H1 (cell line): ENCODE measurements at regions not wholly inside any gene's neighbourhood (a gene's known extent, or its start where the extent isn't known, plus 50 kb on each side); places are given as distances from the start of the nearest gene placed in this dataset.

ENCODE experiments used
- CTCF ChIA-PET: fragments of 300-600 bp; sonication (Branson Sonifier 250); formaldehyde crosslinking; loops from one replicate; lab custom pipeline; 2021; ENCODE audit not compliant: partially characterized antibody; lab: Charles Lee
- POLR2A ChIA-PET: fragments of 300-600 bp; sonication (Branson Sonifier 250); formaldehyde crosslinking; loops from one replicate; lab custom pipeline; 2021; ENCODE audit warnings: inconsistent platforms; ENCODE audit not compliant: partially characterized antibody; lab: Charles Lee
- DNase-seq, 2 experiments: peaks; one replicate each; pipeline versions ENCODE4 v3.0.0 to v3.0.0-alpha.2; 2010 to 2022; ENCODE audit warnings: low spot score in 2 of 2, low read depth in 1 of 2, mixed read lengths in 1 of 2
- FAIRE-seq: peaks from 2 replicates; lab custom pipeline; 2011; peaks lifted over from hg19 to GRCh38; lab: Jason Lieb, UNC
- H2AFZ ChIP-seq: 2 replicates; pipeline ENCODE4 v1.8.1; 2012; ENCODE audit warnings: low read length, inconsistent platforms
- H2AK5ac ChIP-seq: 2 replicates; pipeline ENCODE4 v1.6.1; 2013; ENCODE audit warnings: low read depth, low read length
- H2BK120ac ChIP-seq: replicated peaks from 2 replicates; pipeline ENCODE3; 2013; ENCODE audit warnings: low read depth, low read length, inconsistent platforms
- H2BK12ac ChIP-seq: 2 replicates; pipeline ENCODE4 v1.6.1; 2013; ENCODE audit warnings: low read depth, low read length
- H2BK15ac ChIP-seq: 2 replicates; pipeline ENCODE4 v1.6.1; 2013; ENCODE audit warnings: low read length
- H2BK20ac ChIP-seq: 2 replicates; pipeline ENCODE4 v1.6.1; 2013; ENCODE audit warnings: low read length
- H2BK5ac ChIP-seq: 2 replicates; pipeline ENCODE4 v1.6.1; 2013; ENCODE audit warnings: low read depth, low read length
- H3K14ac ChIP-seq: 2 replicates; pipeline ENCODE4 v1.6.1; 2013; ENCODE audit warnings: inconsistent platforms; ENCODE audit not compliant: insufficient read length
- H3K18ac ChIP-seq: 2 replicates; pipeline ENCODE4 v1.6.1; 2013; ENCODE audit warnings: low read length; ENCODE audit errors: extremely low read depth
- H3K23ac ChIP-seq: 2 replicates; pipeline ENCODE4 v1.6.1; 2013; ENCODE audit warnings: inconsistent platforms; ENCODE audit not compliant: insufficient read length
- H3K23me2 ChIP-seq: 2 replicates; pipeline ENCODE4 v1.6.1; 2013; ENCODE audit warnings: low read depth, low read length
- H3K27ac ChIP-seq: 2 replicates; pipeline ENCODE4 v1.6.1; 2011; ENCODE audit warnings: low read depth, low read length, inconsistent platforms
- H3K27me3 ChIP-seq, 4 experiments: replicated peaks in 1 of 4; 1 replicate in 1 of 4; 2 replicates in 3 of 4; pipeline versions ENCODE4 v1.6.1 to v1.8.1; 2011 to 2013; ENCODE audit warnings: low read length in 3 of 4, mild to moderate bottlenecking in 3 of 4, inconsistent platforms in 2 of 4, mixed read lengths in 2 of 4, moderate library complexity in 1 of 4; ENCODE audit not compliant: control insufficient read depth in 3 of 4, insufficient read depth in 3 of 4; ENCODE audit errors: extremely low read depth in 1 of 4
- H3K36me3 ChIP-seq, 4 experiments: 2 replicates each; pipeline versions ENCODE4 v1.6.1 to v1.8.1; 2011 to 2013; ENCODE audit warnings: mild to moderate bottlenecking in 4 of 4, low read length in 3 of 4, moderate library complexity in 2 of 4, control low read depth in 1 of 4, inconsistent platforms in 1 of 4; ENCODE audit not compliant: insufficient read depth in 4 of 4, control insufficient read depth in 2 of 4
- H3K4ac ChIP-seq: replicated peaks from 2 replicates; pipeline ENCODE3; 2013; ENCODE audit warnings: low read length, low read depth, mixed read lengths, inconsistent platforms; ENCODE audit not compliant: insufficient read length
- H3K4me1 ChIP-seq, 4 experiments: replicated peaks in 1 of 4; 1 replicate in 1 of 4; 2 replicates in 3 of 4; pipeline versions ENCODE4 v1.6.1 to v1.8.1; 2011 to 2013; ENCODE audit warnings: low read length in 3 of 4, inconsistent platforms in 2 of 4, mixed read lengths in 1 of 4; ENCODE audit not compliant: insufficient read depth in 4 of 4, control insufficient read depth in 3 of 4
- H3K4me2 ChIP-seq, 2 experiments: 2 replicates each; pipeline versions ENCODE4 v1.6.1 to v1.8.1; 2011 to 2013; ENCODE audit warnings: low read depth in 2 of 2, low read length in 2 of 2, control low read depth in 1 of 2, inconsistent platforms in 1 of 2, mild to moderate bottlenecking in 1 of 2; ENCODE audit not compliant: insufficient read depth in 1 of 2
- H3K4me3 ChIP-seq, 4 experiments: fragments of 200-600, 300-600 bp in 1 of 4; sonication (generic), shearing (Covaris generic), sonication (Bioruptor Twin) in 1 of 4; 2 replicates each; pipeline versions ENCODE4 v1.5.1 to v1.8.1; 2011 to 2016; ENCODE audit warnings: low read length in 4 of 4, low read depth in 3 of 4, control low read depth in 2 of 4, inconsistent platforms in 2 of 4, mild to moderate bottlenecking in 2 of 4, mixed read lengths in 1 of 4, moderate library complexity in 1 of 4; ENCODE audit not compliant: insufficient read depth in 2 of 4; ENCODE audit errors: extremely low read depth in 1 of 4
- H3K56ac ChIP-seq: replicated peaks from 2 replicates; pipeline ENCODE3; 2013; ENCODE audit warnings: low read depth, mild to moderate bottlenecking, mixed read lengths, low read length, inconsistent platforms; ENCODE audit not compliant: insufficient read length
- H3K79me1 ChIP-seq: 2 replicates; pipeline ENCODE4 v1.6.1; 2013; ENCODE audit warnings: low read depth, low read length, control low read depth
- H3K79me2 ChIP-seq, 2 experiments: 2 replicates each; pipeline versions ENCODE4 v1.6.1 to v1.8.1; 2012 to 2013; ENCODE audit warnings: low read length in 2 of 2, mild to moderate bottlenecking in 2 of 2, inconsistent platforms in 1 of 2; ENCODE audit not compliant: insufficient read depth in 2 of 2, control insufficient read depth in 1 of 2
- H3K9ac ChIP-seq, 4 experiments: replicated peaks in 1 of 4; 1 replicate in 1 of 4; 2 replicates in 3 of 4; pipeline versions ENCODE4 v1.6.1 to v1.8.1; 2011 to 2013; ENCODE audit warnings: low read depth in 3 of 4, low read length in 3 of 4, control low read depth in 2 of 4, mild to moderate bottlenecking in 2 of 4, moderate library complexity in 2 of 4, inconsistent platforms in 1 of 4; ENCODE audit errors: extremely low read depth in 1 of 4
- H3K9me3 ChIP-seq, 2 experiments: 2 replicates each; pipeline versions ENCODE4 v1.6.1 to v1.8.1; 2012 to 2013; ENCODE audit warnings: mild to moderate bottlenecking in 2 of 2, moderate library complexity in 2 of 2, control low read depth in 1 of 2, inconsistent platforms in 1 of 2, low read depth in 1 of 2, low read length in 1 of 2, mixed read lengths in 1 of 2; ENCODE audit not compliant: insufficient read depth in 2 of 2
- H4K20me1 ChIP-seq, 2 experiments: replicated peaks in 1 of 2; 2 replicates each; pipeline versions ENCODE3 to v1.8.1; 2011 to 2013; ENCODE audit warnings: inconsistent platforms in 2 of 2, low read length in 2 of 2, mild to moderate bottlenecking in 1 of 2; ENCODE audit not compliant: insufficient read depth in 2 of 2, control insufficient read depth in 1 of 2
- H4K5ac ChIP-seq: 2 replicates; pipeline ENCODE4 v1.6.1; 2013; ENCODE audit warnings: low read length, low read depth, mixed read lengths, inconsistent platforms; ENCODE audit not compliant: insufficient read length
- H4K8ac ChIP-seq: 2 replicates; pipeline ENCODE4 v1.8.0; 2013; ENCODE audit warnings: mild to moderate bottlenecking, moderate library complexity, low read length, inconsistent platforms; ENCODE audit not compliant: insufficient read depth; ENCODE audit errors: extremely low read depth
- H4K91ac ChIP-seq: replicated peaks from 2 replicates; pipeline ENCODE3; 2013; ENCODE audit warnings: low read length, mixed read lengths, inconsistent platforms; ENCODE audit not compliant: insufficient read length
- EGR1 ChIP-seq: IDR thresholded peaks from 2 replicates; pipeline ENCODE4 v1.6.1; 2011; ENCODE audit warnings: low read depth, low read length, borderline replicate concordance
- FOSL1 ChIP-seq: IDR thresholded peaks from 2 replicates; pipeline ENCODE4 v1.6.1; 2011; ENCODE audit warnings: mild to moderate bottlenecking, low read depth, low read length, moderate library complexity; ENCODE audit not compliant: insufficient read depth
- GABPA ChIP-seq: IDR thresholded peaks from 2 replicates; pipeline ENCODE4 v1.6.1; 2011; ENCODE audit warnings: mild to moderate bottlenecking, low read length, moderate library complexity, borderline replicate concordance; ENCODE audit not compliant: insufficient read depth
- NRF1 ChIP-seq: IDR thresholded peaks from 2 replicates; pipeline ENCODE4 v1.6.1; 2011; ENCODE audit warnings: mild to moderate bottlenecking, low read depth, low read length, improper control_type of control experiment
- RFX5 ChIP-seq: IDR thresholded peaks from 2 replicates; pipeline ENCODE4 v1.6.1; 2011; ENCODE audit warnings: low read depth, low read length, improper control_type of control experiment, borderline replicate concordance
- SP2 ChIP-seq: IDR thresholded peaks from 2 replicates; pipeline ENCODE4 v1.6.1; 2012; ENCODE audit warnings: mild to moderate bottlenecking, low read length, inconsistent platforms
- SP4 ChIP-seq: IDR thresholded peaks from 2 replicates; pipeline ENCODE4 v1.6.1; 2012; ENCODE audit warnings: low read length, inconsistent platforms
- WGBS, 2 experiments: shearing (Covaris generic) in 1 of 2; methylation state at CpG; one replicate each; pipeline versions ENCODE4 v1.1.6 to v1.1.7; 2013 to 2015; ENCODE audit warnings: low lambda C conversion rate in 2 of 2, mixed read lengths in 2 of 2, inconsistent platforms in 1 of 2, low coverage in 1 of 2, missing lambda C conversion rate in 1 of 2; ENCODE audit not compliant: insufficient replicate concordance in 2 of 2, insufficient coverage in 1 of 2, insufficient read length in 1 of 2; ENCODE audit errors: extremely low coverage in 1 of 2, missing lambda C conversion rate in 1 of 2; 5-methylcytosine and 5-hydroxymethylcytosine counted together
- TF ChIP-seq, protein P1 (sequence below), 3 experiments: IDR thresholded peaks; 1 replicate in 2 of 3; 2 replicates in 1 of 3; pipeline versions ENCODE4 v1.5.1 to v1.6.1; 2011; ENCODE audit warnings: low read length in 3 of 3, mild to moderate bottlenecking in 3 of 3, inconsistent platforms in 2 of 3, low read depth in 1 of 3, moderate library complexity in 1 of 3; ENCODE audit not compliant: insufficient read depth in 1 of 3; ENCODE audit errors: control extremely low read depth in 1 of 3

DNA sequence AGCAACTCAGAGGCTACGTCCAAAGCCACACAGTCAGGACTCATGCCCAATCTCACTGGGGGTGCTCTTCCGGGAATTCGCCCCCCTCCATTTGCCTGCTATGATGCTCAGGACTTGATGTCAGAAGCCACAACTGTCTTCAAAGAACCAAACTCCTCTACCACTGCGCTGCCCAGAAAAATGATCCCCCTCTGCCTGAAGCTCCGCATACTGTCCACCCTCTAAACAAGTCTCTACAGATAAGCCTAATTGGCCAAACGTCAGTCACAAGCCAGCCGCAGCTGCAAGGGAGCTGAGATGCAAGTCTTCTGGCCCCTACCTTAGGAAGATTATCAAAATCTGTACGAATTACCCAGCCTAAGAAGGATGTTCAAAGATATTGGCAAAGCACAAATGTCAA lies 294.6 kb downstream of the BUD13 start:
- FAIRE-seq (no peak), DNase-seq (no peak)
- Histone ChIP-seq H3K23ac (no peak overlapping the region), H2BK12ac (no peak overlapping the region), H3K23me2 (no peaks in the 10 kb centered on the region; the same call in 1 of the 2 replicates), H3K9ac (no peak overlapping the region), H2BK20ac (no peak overlapping the region), H3K9me3 (no peaks in the 10 kb centered on the region), H3K27me3 (no peaks in the 10 kb centered on the region; a peak in 1 of 7 replicates), H4K91ac (no peak overlapping the region), H3K4me1 (peaks cover 1 to 7% (median 2%) of the 10 kb centered on the region in 4 experiments; a peak in 5 of 7 replicates), H3K18ac (no peak overlapping the region), H3K27ac (no peak overlapping the region), H3K4ac (no peak overlapping the region), H3K79me1 (no peaks in the 10 kb centered on the region), H2AFZ (no peak overlapping the region), H2BK5ac (no peak overlapping the region), H3K4me3 (no peak overlapping the region), H4K20me1 (no peaks in the 10 kb centered on the region), H2BK120ac (no peak overlapping the region), H3K36me3 (no peaks in the 10 kb centered on the region), H3K14ac (no peak overlapping the region), H3K79me2 (no peaks in the 10 kb centered on the region), H3K56ac (no peak overlapping the region), H4K5ac (no peak overlapping the region), H2BK15ac (no peak overlapping the region), H2AK5ac (no peak overlapping the region), H4K8ac (no peak overlapping the region), H3K4me2 (no peak overlapping the region)
- ChIA-PET POLR2A (no interaction called here), CTCF (interaction anchor here (1.0 to 1.4 kb wide), 3 partner anchors 33 to 45 kb away, joined by 3 to 4 read pairs (median 3); no protein-coding TSS in a partner anchor)
- WGBS, 2 experiments = 87% methylated on average over 8 of the region's 8 CpGs; no CpG with 5 or more reads in 1 of the 2 experiments
- no peak for TF ChIP-seq EGR1
- TF ChIP-seq, protein P1, sequence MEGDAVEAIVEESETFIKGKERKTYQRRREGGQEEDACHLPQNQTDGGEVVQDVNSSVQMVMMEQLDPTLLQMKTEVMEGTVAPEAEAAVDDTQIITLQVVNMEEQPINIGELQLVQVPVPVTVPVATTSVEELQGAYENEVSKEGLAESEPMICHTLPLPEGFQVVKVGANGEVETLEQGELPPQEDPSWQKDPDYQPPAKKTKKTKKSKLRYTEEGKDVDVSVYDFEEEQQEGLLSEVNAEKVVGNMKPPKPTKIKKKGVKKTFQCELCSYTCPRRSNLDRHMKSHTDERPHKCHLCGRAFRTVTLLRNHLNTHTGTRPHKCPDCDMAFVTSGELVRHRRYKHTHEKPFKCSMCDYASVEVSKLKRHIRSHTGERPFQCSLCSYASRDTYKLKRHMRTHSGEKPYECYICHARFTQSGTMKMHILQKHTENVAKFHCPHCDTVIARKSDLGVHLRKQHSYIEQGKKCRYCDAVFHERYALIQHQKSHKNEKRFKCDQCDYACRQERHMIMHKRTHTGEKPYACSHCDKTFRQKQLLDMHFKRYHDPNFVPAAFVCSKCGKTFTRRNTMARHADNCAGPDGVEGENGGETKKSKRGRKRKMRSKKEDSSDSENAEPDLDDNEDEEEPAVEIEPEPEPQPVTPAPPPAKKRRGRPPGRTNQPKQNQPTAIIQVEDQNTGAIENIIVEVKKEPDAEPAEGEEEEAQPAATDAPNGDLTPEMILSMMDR (IDR thresholded peaks at IDR 0.05; ENCODE audit: control extremely low read depth in 1 of 3, insufficient read depth in 1 of 3, low read depth in 1 of 3, low read length in 3 of 3) = no peak
- no peak for TF ChIP-seq GABPA
- TF ChIP-seq SP4 = no peak
- TF ChIP-seq SP2 = no peak
- no peak for TF ChIP-seq NRF1
- no peak for TF ChIP-seq FOSL1
- TF ChIP-seq RFX5 = no peak
